GM20000 (cell line): ENCODE measurements at regions not wholly inside any gene's neighbourhood (a gene's known extent, or its start where the extent isn't known, plus 50 kb on each side); places are given as distances from the start of the nearest gene placed in this dataset.

Experiments used
- DNase-seq: peaks from one replicate; pipeline ENCODE4 v3.0.0; 2012; ENCODE audit warnings: low spot score
- TF ChIP-seq, protein P1 (sequence below): IDR thresholded peaks from 2 replicates; pipeline ENCODE4 v1.5.1; 2012; ENCODE audit warnings: mild to moderate bottlenecking, control low read depth; ENCODE audit errors: extremely low read depth, missing control alignments

DNA sequence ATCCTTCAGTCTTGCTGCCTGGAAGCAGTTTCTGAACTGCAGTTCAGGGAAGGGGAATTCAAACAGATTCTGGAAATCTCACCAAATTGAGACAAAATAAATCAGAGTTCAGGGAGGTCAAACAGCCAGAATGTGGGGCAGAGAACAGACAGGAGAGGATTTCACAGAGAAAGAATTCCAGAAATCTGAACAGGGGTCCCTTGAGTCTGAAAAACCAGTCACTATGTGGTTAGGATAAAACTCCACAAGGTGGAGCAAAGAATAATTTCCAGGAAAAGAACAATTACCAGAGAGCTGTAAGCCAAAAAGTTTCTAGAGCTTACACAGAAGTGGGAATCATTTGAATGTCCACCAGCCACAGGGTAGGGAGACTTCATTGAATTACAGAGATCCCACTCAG lies 84.7 kb downstream of the URB2 start:
- TF ChIP-seq, protein P1, sequence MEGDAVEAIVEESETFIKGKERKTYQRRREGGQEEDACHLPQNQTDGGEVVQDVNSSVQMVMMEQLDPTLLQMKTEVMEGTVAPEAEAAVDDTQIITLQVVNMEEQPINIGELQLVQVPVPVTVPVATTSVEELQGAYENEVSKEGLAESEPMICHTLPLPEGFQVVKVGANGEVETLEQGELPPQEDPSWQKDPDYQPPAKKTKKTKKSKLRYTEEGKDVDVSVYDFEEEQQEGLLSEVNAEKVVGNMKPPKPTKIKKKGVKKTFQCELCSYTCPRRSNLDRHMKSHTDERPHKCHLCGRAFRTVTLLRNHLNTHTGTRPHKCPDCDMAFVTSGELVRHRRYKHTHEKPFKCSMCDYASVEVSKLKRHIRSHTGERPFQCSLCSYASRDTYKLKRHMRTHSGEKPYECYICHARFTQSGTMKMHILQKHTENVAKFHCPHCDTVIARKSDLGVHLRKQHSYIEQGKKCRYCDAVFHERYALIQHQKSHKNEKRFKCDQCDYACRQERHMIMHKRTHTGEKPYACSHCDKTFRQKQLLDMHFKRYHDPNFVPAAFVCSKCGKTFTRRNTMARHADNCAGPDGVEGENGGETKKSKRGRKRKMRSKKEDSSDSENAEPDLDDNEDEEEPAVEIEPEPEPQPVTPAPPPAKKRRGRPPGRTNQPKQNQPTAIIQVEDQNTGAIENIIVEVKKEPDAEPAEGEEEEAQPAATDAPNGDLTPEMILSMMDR: no peak
- no peak for DNase-seq

DNA sequence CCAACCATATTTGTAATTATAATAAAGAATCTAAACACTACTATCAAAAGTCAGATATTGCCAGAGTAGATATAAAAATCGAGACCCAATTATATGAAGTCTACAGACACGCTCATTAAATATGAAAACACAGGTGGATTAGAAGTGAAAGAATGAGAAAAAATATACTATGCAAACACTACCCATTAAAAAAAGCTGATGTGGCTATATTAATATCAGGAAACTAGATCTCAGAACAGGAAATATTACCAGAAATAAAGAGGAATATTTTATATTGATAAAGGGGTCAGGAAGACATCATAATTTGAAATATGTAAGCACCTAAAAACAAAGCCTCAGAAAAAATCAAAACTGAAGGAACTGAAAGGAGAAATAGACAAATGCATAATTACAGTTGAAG lies 88.3 kb downstream of the URB2 start:
- TF ChIP-seq, protein P1: no peak
- DNase-seq: no peak

DNA sequence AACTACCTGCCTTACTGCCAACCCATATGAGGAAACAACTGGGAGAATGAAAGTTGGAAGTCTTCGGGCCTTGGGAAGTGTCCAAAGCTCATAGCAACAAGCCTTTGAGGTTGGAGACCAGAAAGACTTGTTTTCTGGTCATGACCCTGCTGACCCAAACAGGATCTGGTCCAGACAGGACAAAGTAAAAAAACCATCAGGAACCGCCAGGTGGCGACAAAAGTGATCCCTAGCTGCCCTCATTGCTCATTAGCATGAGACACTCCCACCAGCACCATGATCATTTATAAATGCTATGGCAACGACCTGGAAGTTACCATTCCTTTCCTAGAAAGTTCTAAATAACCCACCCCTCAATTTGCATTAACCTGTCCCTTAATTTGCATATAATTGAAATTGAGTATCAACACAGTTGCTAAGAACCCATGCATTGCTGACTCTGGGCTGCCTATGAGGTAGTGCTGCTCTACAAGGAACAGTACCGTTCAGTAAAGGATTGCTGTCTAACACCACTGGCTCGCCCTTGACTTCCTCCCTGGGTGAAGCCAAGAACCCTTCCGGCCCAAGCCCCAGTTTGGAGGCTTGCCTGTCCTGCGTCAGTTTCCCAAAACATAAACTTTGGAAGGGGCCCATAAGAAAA lies 89.0 kb downstream of the URB2 start:
- DNase-seq: no peak
- TF ChIP-seq, protein P1: peak; percentile 46

DNA sequence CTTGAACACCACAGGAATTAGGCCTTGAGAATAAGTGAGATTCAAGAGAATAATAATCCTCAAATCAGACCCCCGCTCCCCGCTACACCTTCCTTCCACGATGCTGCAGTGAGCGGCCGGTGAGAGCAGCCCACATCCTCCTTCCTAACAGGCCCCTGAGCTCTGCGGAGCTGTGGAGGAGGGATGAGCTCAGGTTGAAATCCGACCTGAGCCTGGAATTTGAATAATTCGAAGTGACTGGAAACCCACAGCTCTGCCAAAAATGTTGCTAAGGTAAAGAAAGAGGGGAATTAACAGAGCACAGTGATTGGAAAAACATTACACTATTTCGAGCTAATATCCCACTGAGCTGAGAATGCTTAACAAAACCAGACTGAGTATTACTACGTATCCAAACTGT lies 90.0 kb downstream of the URB2 start:
- DNase-seq: no peak
- TF ChIP-seq, protein P1: no peak

GRCh38 chr1:229716704-229717103 lies 90.7 kb downstream of the URB2 start:
- TF ChIP-seq, protein P1: no peak
- DNase-seq: no peak

DNA sequence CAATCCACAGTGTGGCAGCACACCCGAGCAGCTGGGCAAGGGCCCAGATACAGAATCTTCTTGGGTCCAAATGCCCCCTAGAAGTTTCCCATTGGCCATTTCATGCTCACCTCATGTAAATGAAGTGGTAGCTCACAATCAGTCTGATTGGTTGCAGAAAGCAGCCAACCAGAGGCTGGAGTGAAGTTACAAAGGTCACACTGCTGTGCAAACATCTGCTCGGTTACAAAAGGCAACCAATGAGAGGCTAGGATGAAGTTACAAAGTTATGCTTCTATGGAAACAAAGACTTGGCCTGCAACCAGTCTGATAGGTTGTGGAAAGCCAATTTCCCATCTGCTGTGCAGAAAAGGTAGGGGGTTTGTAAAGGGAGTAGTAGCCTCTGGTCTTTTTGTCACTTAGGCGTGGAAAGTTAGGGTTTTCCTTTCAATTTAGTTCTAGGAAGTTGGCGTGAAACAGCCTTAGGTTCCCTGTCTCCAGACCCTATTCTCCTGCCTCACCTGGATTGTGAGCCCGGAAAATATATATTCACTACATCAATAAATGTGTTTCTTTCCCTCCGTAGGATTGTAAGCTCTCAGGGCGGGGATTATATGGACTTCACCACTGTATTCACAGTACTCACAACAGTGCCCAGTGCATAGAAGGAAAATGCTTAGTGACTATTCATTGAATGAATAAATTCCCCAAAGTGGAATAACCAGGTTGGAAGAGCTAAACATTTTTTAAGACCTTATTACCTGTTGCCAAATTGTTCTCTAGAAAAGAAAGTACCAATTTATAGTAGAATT lies 91.9 kb downstream of the URB2 start:
- no peak for DNase-seq

DNA sequence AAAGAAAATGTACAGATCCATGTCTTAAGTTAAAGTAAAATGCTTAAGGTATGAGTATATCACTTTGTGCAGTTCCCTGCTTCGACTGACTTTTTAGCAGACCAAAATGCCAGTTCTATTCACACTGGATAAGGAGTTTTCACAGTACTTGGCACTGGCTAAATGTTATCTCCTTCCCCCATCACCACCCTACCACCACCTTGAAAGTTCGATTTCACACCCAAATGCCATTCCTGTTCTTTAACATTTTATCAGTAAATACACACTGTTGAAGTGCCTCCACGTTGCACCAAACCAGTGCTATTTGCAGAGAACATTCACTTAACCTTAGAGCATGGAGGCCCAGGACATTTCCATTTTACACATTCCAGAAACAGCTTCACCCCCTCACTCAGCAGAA lies 100.0 kb downstream of the URB2 start:
- DNase-seq: no peak
- TF ChIP-seq, protein P1: no peak

More for the DNA sequence above, 91.9 kb downstream of the URB2 start:
- TF ChIP-seq, protein P1: no peak
